Body of pancreas (tissue), 4 donors: ENCODE measurements at regions not wholly inside any gene's neighbourhood (a gene's known extent, or its start where the extent isn't known, plus 50 kb on each side); places are given as distances from the start of the nearest gene placed in this dataset.
"Not testable (repeated sequence)": the region's sequence is repeated elsewhere in the genome, so short reads cannot be mapped to it uniquely, and the experiment has no call there.

Experiments used
- ATAC-seq: fragments of 150-250 bp; one replicate; pipeline ENCODE4 v1.9.1; 2016
- DNase-seq, 4 donors: peaks; one replicate each; pipeline ENCODE4 v3.0.0-alpha.2; 2019
- H3K27ac ChIP-seq, 4 donors: fragments of 200-600 bp; sonication (generic); 1 replicate in 3 of 4; 2 replicates in 1 of 4; pipeline versions ENCODE4 v1.5.1 to v1.6.1; 2016 to 2019; ENCODE audit warnings: mild to moderate bottlenecking in 1 of 4, mixed read lengths in 1 of 4, moderate library complexity in 1 of 4
- H3K27me3 ChIP-seq, 2 donors: fragments of 200-600 bp; sonication (generic); one replicate each; pipeline ENCODE4 v1.6.0; 2016; ENCODE audit warnings: mild to moderate bottlenecking in 1 of 2
- H3K36me3 ChIP-seq, 2 donors: fragments of 200-600 bp; sonication (generic); replicated peaks in 1 of 2; 2 replicates each; pipeline ENCODE4 v1.5.1; 2016; ENCODE audit warnings: low read depth in 2 of 2; ENCODE audit not compliant: insufficient read depth in 1 of 2
- H3K4me1 ChIP-seq: fragments of 200-600 bp; sonication (generic); one replicate; pipeline ENCODE4 v1.6.0; 2016
- H3K4me3 ChIP-seq, 2 donors: fragments of 200-600 bp; sonication (generic); 1 replicate in 1 of 2; 2 replicates in 1 of 2; pipeline ENCODE4 v1.5.1; 2016 to 2019
- H3K9me3 ChIP-seq, 3 donors: fragments of 200-600 bp; sonication (generic); 1 replicate in 2 of 3; 2 replicates in 1 of 3; pipeline ENCODE4 v1.5.1; 2016
- CTCF ChIP-seq, 7 experiments: fragments of 450-650 bp in 4 of 7; fragments of 200-600 bp in 3 of 7; sonication (generic) in 3 of 7; IDR thresholded peaks; one replicate each; pipeline ENCODE4 v1.5.1; 2016 to 2019; ENCODE audit warnings: antibody characterized with exemption in 7 of 7
- POLR2A ChIP-seq, 3 donors: fragments of 450-650 bp; IDR thresholded peaks; one replicate each; pipeline ENCODE4 v1.6.1; 2016; ENCODE audit warnings: antibody characterized with exemption in 3 of 3, mild to moderate bottlenecking in 2 of 3
- WGBS, 2 donors: methylation state at CpG; one replicate each; pipeline ENCODE4 v1.1.5; 2017; 5-methylcytosine and 5-hydroxymethylcytosine counted together
- intact Hi-C: fragments of 100-400 bp; cut with DNase I; formaldehyde crosslinking; loops from one replicate; pipeline ENCODE4 v1.15.1; 2023

- ATAC-seq, result no peak
- no peak for DNase-seq
- Histone ChIP-seq H3K27ac (no peak overlapping the region), H3K4me3 (no peak overlapping the region), H3K36me3 (no peaks in the 10 kb centered on the region), H3K4me1 (no peaks in the 10 kb centered on the region), H3K27me3 (no peaks in the 10 kb centered on the region), H3K9me3 (no peaks in the 10 kb centered on the region)
- intact Hi-C loops, result no loop called here
- 31 to 41% methylated on average over 1 of the region's 1 CpG for WGBS, 2 donors
- no peak for TF ChIP-seq CTCF (IDR thresholded peaks at IDR 0.05)
- no peak for TF ChIP-seq POLR2A (IDR thresholded peaks at IDR 0.05)
These were observed 569.0 kb downstream of the KCNA4 start for GRCh38 chr11:29447821-29448220.

DNA sequence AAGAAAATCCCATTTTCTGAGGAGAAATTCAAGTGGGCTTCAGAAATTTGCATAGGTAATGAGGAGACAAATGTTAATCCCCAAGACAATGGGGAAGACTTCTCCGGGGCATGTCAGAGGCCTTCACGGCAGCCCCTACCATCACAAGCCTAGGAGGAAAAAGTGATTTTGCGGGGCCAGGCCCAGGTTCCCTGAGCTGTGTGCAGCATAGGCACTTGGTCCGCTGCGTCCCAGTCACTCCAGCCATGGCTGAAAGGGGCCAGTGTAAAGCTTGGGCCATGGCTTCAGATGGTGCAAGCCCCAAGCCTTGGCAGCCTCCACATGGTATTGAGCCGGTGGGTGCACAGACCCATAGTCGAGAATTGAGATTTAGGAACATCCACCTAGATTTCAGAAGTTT, 570.7 kb downstream of the KCNA4 start:
- WGBS, 2 donors, result 83 to 90% methylated on average over 7 of the region's 7 CpGs
- Histone ChIP-seq H3K36me3 (no peaks in the 10 kb centered on the region), H3K27me3 (no peaks in the 10 kb centered on the region), H3K9me3 (no peaks in the 10 kb centered on the region), H3K4me1 (no peaks in the 10 kb centered on the region), H3K27ac (no peak overlapping the region), H3K4me3 (no peak overlapping the region)
- intact Hi-C loops, result no loop called here
- ATAC-seq (no peak), DNase-seq (no peak)
- TF ChIP-seq POLR2A (IDR thresholded peaks at IDR 0.05) (no peak), CTCF (IDR thresholded peaks at IDR 0.05) (no peak)

GRCh38 chr11:29445191-29445590, 571.6 kb downstream of the KCNA4 start:
- H3K4me3 ChIP-seq, DNase-seq, H3K27me3 ChIP-seq, H3K27ac ChIP-seq, ATAC-seq, intact Hi-C loops, H3K4me1 ChIP-seq, H3K9me3 ChIP-seq, H3K36me3 ChIP-seq: not testable (repeated sequence)
- WGBS, 2 donors, result 72 to 80% methylated on average over 3 of the region's 3 CpGs

GRCh38 chr11:29438815-29439214, 578.0 kb downstream of the KCNA4 start:
- ATAC-seq (no peak), DNase-seq (no peak)
- no peaks in the 10 kb centered on the region for H3K4me1 ChIP-seq
- no peaks in the 10 kb centered on the region for H3K36me3 ChIP-seq
- WGBS, 2 donors, result 66 to 79% methylated on average over 1 of the region's 1 CpG
- no peak overlapping the region for H3K4me3 ChIP-seq
- H3K27ac ChIP-seq, result no peak overlapping the region
- no peaks in the 10 kb centered on the region for H3K27me3 ChIP-seq
- intact Hi-C loops, result no loop called here
- H3K9me3 ChIP-seq, result no peaks in the 10 kb centered on the region
- TF ChIP-seq POLR2A (IDR thresholded peaks at IDR 0.05) (no peak), CTCF (IDR thresholded peaks at IDR 0.05) (no peak)

DNA sequence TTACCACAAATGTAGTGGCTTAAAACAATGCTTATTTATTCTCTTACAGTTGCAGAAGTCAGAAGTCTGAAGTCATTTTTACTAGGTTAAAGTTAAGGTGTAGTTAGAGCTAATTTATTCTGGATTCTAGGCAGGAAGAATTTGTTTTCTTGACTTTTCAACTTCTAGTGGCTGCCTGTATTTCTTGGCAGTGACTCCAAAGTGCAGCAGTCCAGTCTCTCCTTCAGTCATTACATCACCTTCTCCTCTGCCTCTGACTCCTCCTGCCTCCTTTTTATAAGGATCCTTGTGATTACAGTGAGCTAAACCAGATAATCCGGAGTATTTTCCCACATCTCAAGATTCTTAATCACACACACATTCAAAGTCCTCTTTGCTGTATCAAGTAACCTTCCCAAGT, 581.4 kb downstream of the KCNA4 start:
- Histone ChIP-seq H3K27ac (no peak overlapping the region), H3K9me3 (no peaks in the 10 kb centered on the region), H3K4me3 (no peak overlapping the region), H3K4me1 (no peaks in the 10 kb centered on the region), H3K27me3 (no peaks in the 10 kb centered on the region), H3K36me3 (no peaks in the 10 kb centered on the region)
- no peak for ATAC-seq
- 27 to 43% methylated on average over 1 of the region's 1 CpG for WGBS, 2 donors
- DNase-seq, result no peak
- intact Hi-C loops, result no loop called here
- TF ChIP-seq POLR2A (IDR thresholded peaks at IDR 0.05), result no peak
- no peak for TF ChIP-seq CTCF (IDR thresholded peaks at IDR 0.05)
